HEK293T (cell line): ENCODE measurements at regions not wholly inside any gene's neighbourhood (a gene's known extent, or its start where the extent isn't known, plus 50 kb on each side); places are given as distances from the start of the nearest gene placed in this dataset.

Source experiments
- ARNT ChIP-seq: fragments of 450-650 bp; IDR thresholded peaks from 2 replicates; pipeline ENCODE4 v1.6.1; 2017; ENCODE audit warnings: mild to moderate bottlenecking
- BHLHE40 ChIP-seq: fragments of 450-650 bp; IDR thresholded peaks from 2 replicates; pipeline ENCODE4 v1.6.1; 2016; ENCODE audit warnings: mild to moderate bottlenecking, moderate library complexity, borderline replicate concordance
- ELF4 ChIP-seq: fragments of 450-650 bp; IDR thresholded peaks from 2 replicates; pipeline ENCODE4 v1.6.1; 2017; ENCODE audit warnings: antibody characterized with exemption
- FOXM1 ChIP-seq: fragments of 450-650 bp; IDR thresholded peaks from 2 replicates; pipeline ENCODE4 v1.6.1; 2017; ENCODE audit warnings: mild to moderate bottlenecking, borderline replicate concordance
- L3MBTL2 ChIP-seq: fragments of 450-650 bp; conservative IDR thresholded peaks from 2 replicates; pipeline ENCODE4 v1.6.1; 2016; ENCODE audit warnings: mild to moderate bottlenecking
- SP1 ChIP-seq: fragments of 450-650 bp; IDR thresholded peaks from 2 replicates; pipeline ENCODE4 v1.6.1; 2017
- SUZ12 ChIP-seq: fragments of 450-650 bp; IDR thresholded peaks from 2 replicates; pipeline ENCODE4 v1.6.1; 2016; ENCODE audit warnings: mild to moderate bottlenecking
- ZNF384 ChIP-seq: fragments of 450-650 bp; IDR thresholded peaks from 2 replicates; pipeline ENCODE4 v1.6.1; 2016

DNA sequence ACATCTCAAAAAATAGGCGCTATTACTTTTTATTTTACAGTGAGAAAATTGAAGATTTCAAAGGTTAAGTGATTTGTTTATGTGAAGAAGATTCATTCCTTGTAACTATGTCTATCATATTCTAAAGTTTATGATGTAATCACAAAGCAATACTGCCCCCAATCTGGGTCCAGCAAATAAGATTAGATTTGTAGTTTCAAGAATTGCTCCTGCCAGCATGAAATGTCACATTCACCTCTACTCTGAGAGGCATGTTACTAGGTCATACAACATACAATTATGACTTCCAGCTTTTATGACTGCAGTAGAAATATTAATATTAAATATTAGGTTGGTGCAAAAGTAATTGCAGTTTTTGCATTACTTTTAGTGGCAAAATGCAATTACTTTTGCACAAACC is 976.2 kb downstream of the FSTL5 start:
- TF ChIP-seq SP1 (no peak), ELF4 (no peak), ZNF384 (no peak), ARNT (no peak), SUZ12 (no peak), BHLHE40 (no peak), L3MBTL2 (no peak), FOXM1 (no peak)
